ENCODE measurements at regions not wholly inside any gene's neighbourhood (a gene's known extent, or its start where the extent isn't known, plus 50 kb on each side); places are given as distances from the start of the nearest gene placed in this dataset.

- TF ChIP-seq ESRRG (CRISPR knock-in tag; IDR thresholded peaks at IDR 0.05) (no peak), ZNF8 (CRISPR knock-in tag; IDR thresholded peaks at IDR 0.05) (no peak), ISL1 (CRISPR knock-in tag; IDR thresholded peaks at IDR 0.05) (no peak), OSR1 (CRISPR knock-in tag; IDR thresholded peaks at IDR 0.05) (no peak), ZFP30 (CRISPR knock-in tag; IDR thresholded peaks at IDR 0.05) (no peak), ZNF70 (CRISPR knock-in tag; IDR thresholded peaks at IDR 0.05) (no peak), TSHZ2 (CRISPR knock-in tag; IDR thresholded peaks at IDR 0.05) (no peak), PPARA (CRISPR knock-in tag; IDR thresholded peaks at IDR 0.05; ENCODE audit: borderline replicate concordance) (no peak), RARB (CRISPR knock-in tag; IDR thresholded peaks at IDR 0.05) (no peak)
- TF ChIP-seq, protein P1, sequence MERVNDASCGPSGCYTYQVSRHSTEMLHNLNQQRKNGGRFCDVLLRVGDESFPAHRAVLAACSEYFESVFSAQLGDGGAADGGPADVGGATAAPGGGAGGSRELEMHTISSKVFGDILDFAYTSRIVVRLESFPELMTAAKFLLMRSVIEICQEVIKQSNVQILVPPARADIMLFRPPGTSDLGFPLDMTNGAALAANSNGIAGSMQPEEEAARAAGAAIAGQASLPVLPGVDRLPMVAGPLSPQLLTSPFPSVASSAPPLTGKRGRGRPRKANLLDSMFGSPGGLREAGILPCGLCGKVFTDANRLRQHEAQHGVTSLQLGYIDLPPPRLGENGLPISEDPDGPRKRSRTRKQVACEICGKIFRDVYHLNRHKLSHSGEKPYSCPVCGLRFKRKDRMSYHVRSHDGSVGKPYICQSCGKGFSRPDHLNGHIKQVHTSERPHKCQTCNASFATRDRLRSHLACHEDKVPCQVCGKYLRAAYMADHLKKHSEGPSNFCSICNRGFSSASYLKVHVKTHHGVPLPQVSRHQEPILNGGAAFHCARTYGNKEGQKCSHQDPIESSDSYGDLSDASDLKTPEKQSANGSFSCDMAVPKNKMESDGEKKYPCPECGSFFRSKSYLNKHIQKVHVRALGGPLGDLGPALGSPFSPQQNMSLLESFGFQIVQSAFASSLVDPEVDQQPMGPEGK (CRISPR knock-in tag; IDR thresholded peaks at IDR 0.05; ENCODE audit: borderline replicate concordance), result no peak
- TF ChIP-seq, protein P2, sequence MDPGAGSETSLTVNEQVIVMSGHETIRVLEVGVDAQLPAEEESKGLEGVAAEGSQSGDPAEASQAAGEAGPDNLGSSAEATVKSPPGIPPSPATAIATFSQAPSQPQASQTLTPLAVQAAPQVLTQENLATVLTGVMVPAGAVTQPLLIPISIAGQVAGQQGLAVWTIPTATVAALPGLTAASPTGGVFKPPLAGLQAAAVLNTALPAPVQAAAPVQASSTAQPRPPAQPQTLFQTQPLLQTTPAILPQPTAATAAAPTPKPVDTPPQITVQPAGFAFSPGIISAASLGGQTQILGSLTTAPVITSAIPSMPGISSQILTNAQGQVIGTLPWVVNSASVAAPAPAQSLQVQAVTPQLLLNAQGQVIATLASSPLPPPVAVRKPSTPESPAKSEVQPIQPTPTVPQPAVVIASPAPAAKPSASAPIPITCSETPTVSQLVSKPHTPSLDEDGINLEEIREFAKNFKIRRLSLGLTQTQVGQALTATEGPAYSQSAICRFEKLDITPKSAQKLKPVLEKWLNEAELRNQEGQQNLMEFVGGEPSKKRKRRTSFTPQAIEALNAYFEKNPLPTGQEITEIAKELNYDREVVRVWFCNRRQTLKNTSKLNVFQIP (CRISPR knock-in tag; IDR thresholded peaks at IDR 0.05; ENCODE audit: borderline replicate concordance, low read depth), result no peak
These were observed 284.8 kb upstream of the TBX3 start for GRCh38 chr12:114968727-114969126.
